ENCODE measurements at regions not wholly inside any gene's neighbourhood (a gene's known extent, or its start where the extent isn't known, plus 50 kb on each side); places are given as distances from the start of the nearest gene placed in this dataset.
"Not testable (repeated sequence)": the region's sequence is repeated elsewhere in the genome, so short reads cannot be mapped to it uniquely, and the experiment has no call there.

DNA sequence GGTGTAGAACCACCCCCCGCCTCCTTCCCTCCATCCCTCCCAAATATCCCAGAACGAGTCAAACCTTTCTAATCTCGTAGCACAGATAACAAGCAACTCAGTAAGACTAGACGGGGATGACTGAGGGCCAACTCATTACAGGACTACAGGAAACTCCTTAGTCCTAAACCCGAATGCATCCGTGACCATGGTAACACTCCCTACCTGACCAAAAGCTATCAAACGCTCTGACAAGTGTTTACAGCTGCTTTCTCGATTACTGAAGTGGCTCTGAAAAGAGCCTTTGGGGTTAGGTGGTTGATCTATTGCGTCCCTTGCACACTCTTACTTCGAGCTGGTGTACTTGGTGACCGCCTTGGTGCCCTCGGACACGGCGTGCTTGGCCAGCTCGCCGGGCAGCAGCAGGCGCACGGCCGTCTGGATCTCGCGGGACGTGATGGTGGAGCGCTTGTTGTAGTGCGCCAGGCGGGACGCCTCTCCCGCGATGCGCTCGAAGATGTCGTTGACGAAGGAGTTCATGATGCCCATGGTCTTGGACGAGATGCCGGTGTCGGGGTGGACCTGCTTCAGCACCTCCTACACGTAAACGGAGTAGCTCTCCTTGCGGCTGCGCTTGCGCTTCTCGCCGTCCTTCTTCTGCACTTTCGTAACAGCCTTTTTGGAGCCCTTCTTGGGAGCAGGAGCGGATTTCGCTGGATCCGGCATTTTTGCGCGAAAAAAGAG is 67.7 kb downstream of the FAM72C start:
- TF ChIP-seq, protein P1, sequence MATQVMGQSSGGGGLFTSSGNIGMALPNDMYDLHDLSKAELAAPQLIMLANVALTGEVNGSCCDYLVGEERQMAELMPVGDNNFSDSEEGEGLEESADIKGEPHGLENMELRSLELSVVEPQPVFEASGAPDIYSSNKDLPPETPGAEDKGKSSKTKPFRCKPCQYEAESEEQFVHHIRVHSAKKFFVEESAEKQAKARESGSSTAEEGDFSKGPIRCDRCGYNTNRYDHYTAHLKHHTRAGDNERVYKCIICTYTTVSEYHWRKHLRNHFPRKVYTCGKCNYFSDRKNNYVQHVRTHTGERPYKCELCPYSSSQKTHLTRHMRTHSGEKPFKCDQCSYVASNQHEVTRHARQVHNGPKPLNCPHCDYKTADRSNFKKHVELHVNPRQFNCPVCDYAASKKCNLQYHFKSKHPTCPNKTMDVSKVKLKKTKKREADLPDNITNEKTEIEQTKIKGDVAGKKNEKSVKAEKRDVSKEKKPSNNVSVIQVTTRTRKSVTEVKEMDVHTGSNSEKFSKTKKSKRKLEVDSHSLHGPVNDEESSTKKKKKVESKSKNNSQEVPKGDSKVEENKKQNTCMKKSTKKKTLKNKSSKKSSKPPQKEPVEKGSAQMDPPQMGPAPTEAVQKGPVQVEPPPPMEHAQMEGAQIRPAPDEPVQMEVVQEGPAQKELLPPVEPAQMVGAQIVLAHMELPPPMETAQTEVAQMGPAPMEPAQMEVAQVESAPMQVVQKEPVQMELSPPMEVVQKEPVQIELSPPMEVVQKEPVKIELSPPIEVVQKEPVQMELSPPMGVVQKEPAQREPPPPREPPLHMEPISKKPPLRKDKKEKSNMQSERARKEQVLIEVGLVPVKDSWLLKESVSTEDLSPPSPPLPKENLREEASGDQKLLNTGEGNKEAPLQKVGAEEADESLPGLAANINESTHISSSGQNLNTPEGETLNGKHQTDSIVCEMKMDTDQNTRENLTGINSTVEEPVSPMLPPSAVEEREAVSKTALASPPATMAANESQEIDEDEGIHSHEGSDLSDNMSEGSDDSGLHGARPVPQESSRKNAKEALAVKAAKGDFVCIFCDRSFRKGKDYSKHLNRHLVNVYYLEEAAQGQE (IDR thresholded peaks at IDR 0.05; ENCODE audit: borderline replicate concordance): not testable (repeated sequence)
- TF ChIP-seq, protein P2, sequence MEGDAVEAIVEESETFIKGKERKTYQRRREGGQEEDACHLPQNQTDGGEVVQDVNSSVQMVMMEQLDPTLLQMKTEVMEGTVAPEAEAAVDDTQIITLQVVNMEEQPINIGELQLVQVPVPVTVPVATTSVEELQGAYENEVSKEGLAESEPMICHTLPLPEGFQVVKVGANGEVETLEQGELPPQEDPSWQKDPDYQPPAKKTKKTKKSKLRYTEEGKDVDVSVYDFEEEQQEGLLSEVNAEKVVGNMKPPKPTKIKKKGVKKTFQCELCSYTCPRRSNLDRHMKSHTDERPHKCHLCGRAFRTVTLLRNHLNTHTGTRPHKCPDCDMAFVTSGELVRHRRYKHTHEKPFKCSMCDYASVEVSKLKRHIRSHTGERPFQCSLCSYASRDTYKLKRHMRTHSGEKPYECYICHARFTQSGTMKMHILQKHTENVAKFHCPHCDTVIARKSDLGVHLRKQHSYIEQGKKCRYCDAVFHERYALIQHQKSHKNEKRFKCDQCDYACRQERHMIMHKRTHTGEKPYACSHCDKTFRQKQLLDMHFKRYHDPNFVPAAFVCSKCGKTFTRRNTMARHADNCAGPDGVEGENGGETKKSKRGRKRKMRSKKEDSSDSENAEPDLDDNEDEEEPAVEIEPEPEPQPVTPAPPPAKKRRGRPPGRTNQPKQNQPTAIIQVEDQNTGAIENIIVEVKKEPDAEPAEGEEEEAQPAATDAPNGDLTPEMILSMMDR (IDR thresholded peaks at IDR 0.05; ENCODE audit: poor library complexity, severe bottlenecking): not testable (repeated sequence)
- not testable (repeated sequence) for TF ChIP-seq EZH2 (IDR thresholded peaks at IDR 0.05; ENCODE audit: borderline replicate concordance, insufficient read depth, low read length, poor library complexity, severe bottlenecking); POLR2AphosphoS5 (IDR thresholded peaks at IDR 0.05); EP300 (conservative IDR thresholded peaks at IDR 0.05; ENCODE audit: poor library complexity, severe bottlenecking)

Data from neural cell (in vitro differentiated cells).